KMS-11 (cell line): ENCODE measurements at regions not wholly inside any gene's neighbourhood (a gene's known extent, or its start where the extent isn't known, plus 50 kb on each side); places are given as distances from the start of the nearest gene placed in this dataset.

Experiments used
- H2AFZ ChIP-seq: fragments of 200-600 bp; sonication (generic); 2 replicates; pipeline ENCODE4 v1.6.1; 2016; ENCODE audit warnings: antibody characterized with exemption, mixed run types, low read depth
- H3K27ac ChIP-seq: fragments of 200-600 bp; sonication (generic); 2 replicates; pipeline ENCODE4 v1.6.1; 2016; ENCODE audit warnings: mild to moderate bottlenecking, mixed run types
- H3K27me3 ChIP-seq: fragments of 200-600 bp; sonication (generic); 2 replicates; pipeline ENCODE4 v1.6.1; 2017; ENCODE audit warnings: mild to moderate bottlenecking, low read depth, mixed run types, moderate library complexity; ENCODE audit not compliant: insufficient read depth
- H3K36me3 ChIP-seq: fragments of 200-600 bp; sonication (generic); 2 replicates; pipeline ENCODE4 v1.6.1; 2017; ENCODE audit warnings: mild to moderate bottlenecking, mixed run types; ENCODE audit not compliant: insufficient read depth
- H3K4me1 ChIP-seq: fragments of 200-600 bp; sonication (generic); 2 replicates; pipeline ENCODE4 v1.6.1; 2016; ENCODE audit warnings: mild to moderate bottlenecking, low read depth, mixed run types; ENCODE audit not compliant: poor library complexity, severe bottlenecking
- H3K4me2 ChIP-seq: fragments of 200-600 bp; sonication (generic); 2 replicates; pipeline ENCODE4 v1.7.0; 2016; ENCODE audit warnings: mild to moderate bottlenecking, mixed run types
- H3K4me3 ChIP-seq: fragments of 200-600 bp; sonication (generic); IDR thresholded peaks from 2 replicates; pipeline ENCODE4 v1.6.1; 2017; ENCODE audit warnings: low read depth, low read length, mixed read lengths; ENCODE audit not compliant: insufficient read depth
- H3K79me2 ChIP-seq: fragments of 200-600 bp; sonication (generic); 2 replicates; pipeline ENCODE4 v1.6.1; 2016; ENCODE audit warnings: low read depth, mixed run types; ENCODE audit not compliant: insufficient read depth
- H3K9ac ChIP-seq: fragments of 200-600 bp; sonication (generic); 2 replicates; pipeline ENCODE4 v1.6.1; 2016; ENCODE audit warnings: mild to moderate bottlenecking, mixed run types
- H4K20me1 ChIP-seq: fragments of 200-600 bp; sonication (generic); 2 replicates; pipeline ENCODE4 v1.6.1; 2016; ENCODE audit warnings: mild to moderate bottlenecking, mixed run types; ENCODE audit not compliant: insufficient read depth
- CTCF ChIP-seq: fragments of 200-600 bp; sonication (generic); conservative IDR thresholded peaks from 2 replicates; pipeline ENCODE4 v1.6.1; 2017; ENCODE audit warnings: low read depth, mild to moderate bottlenecking, antibody characterized with exemption, low read length, moderate library complexity, mixed read lengths

GRCh38 chr15:62561059-62561519 lies 396.0 kb upstream of the C2CD4B start:
- Histone ChIP-seq H3K9ac (no peak overlapping the region), H3K4me2 (no peak overlapping the region), H3K4me3 (no peak overlapping the region), H3K4me1 (no peaks in the 10 kb centered on the region), H3K27ac (no peak overlapping the region), H4K20me1 (no peaks in the 10 kb centered on the region), H3K36me3 (no peaks in the 10 kb centered on the region), H3K27me3 (no peaks in the 10 kb centered on the region), H2AFZ (no peak overlapping the region), H3K79me2 (no peaks in the 10 kb centered on the region)
- no peak for TF ChIP-seq CTCF

DNA sequence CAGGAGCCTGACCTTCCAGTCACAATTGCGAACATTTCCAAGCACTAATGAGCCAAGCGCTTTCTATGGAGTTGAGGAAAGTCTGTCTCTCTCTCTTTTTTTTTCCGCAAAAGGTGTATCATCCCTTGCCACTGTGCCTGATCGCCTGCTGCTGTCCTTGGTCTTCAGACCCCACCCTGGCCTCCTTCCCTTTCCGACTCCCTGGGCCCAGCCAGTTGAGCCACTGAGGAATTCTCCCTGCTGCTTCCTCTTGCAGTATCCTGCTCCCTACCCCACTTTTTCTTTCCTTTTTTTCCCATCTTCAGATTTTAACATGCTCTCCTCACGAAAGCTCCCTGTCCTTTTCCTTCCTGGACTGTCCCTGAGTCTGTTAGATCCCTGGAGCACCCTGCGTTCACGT lies 396.5 kb upstream of the C2CD4B start:
- Histone ChIP-seq H3K4me1 (no peaks in the 10 kb centered on the region), H3K27ac (no peak overlapping the region), H2AFZ (no peak overlapping the region), H3K27me3 (no peaks in the 10 kb centered on the region), H3K4me3 (no peak overlapping the region), H3K36me3 (no peaks in the 10 kb centered on the region), H3K4me2 (no peak overlapping the region), H3K9ac (no peak overlapping the region), H3K79me2 (no peaks in the 10 kb centered on the region), H4K20me1 (no peaks in the 10 kb centered on the region)
- TF ChIP-seq CTCF = no peak

DNA sequence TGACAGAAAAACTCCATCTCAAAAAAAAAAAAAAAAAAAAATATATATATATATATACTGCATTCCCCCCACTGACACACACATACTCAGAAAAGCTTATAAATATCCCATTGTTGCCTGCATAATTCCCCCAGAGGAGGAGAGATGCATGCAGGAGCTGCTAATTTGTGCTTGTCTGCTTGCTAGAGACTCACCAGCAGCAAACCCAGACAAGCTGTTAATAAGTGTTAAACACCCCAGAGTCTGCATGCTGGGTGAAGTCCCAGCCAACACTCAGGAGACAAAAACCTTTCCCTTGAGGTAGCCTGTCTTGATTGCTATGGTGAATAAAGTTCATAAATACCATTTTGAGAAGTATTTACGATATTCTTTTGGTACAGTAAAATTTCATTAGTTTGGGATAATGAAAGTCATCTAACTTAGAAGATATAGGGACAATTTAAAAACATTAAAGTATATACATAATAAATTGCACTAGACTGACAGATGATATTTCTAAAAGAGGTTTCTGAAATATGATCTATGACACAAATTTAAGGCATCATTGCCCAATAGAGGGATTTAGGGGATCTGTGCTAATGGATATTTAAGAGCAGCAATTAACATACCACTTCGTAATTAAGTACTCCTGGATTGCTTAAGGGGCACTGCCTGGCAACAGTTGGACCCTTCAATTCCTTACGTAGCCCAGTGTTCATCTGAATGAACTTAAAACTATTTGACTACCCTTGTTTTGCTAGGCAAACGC lies 400.0 kb upstream of the C2CD4B start:
- no peak overlapping the region for H3K4me2 ChIP-seq
- H3K36me3 ChIP-seq = no peaks in the 10 kb centered on the region
- TF ChIP-seq CTCF = no peak
- H3K27me3 ChIP-seq = no peaks in the 10 kb centered on the region
- no peaks in the 10 kb centered on the region for H3K79me2 ChIP-seq
- no peak overlapping the region for H3K4me3 ChIP-seq
- no peaks in the 10 kb centered on the region for H3K4me1 ChIP-seq
- no peak overlapping the region for H2AFZ ChIP-seq
- no peak overlapping the region for H3K9ac ChIP-seq
- H4K20me1 ChIP-seq = no peaks in the 10 kb centered on the region
- no peak overlapping the region for H3K27ac ChIP-seq

GRCh38 chr15:62565634-62566026 lies 400.5 kb upstream of the C2CD4B start:
- no peak overlapping the region for H2AFZ ChIP-seq
- no peaks in the 10 kb centered on the region for H4K20me1 ChIP-seq
- H3K4me1 ChIP-seq = no peaks in the 10 kb centered on the region
- H3K4me3 ChIP-seq = no peak overlapping the region
- no peak overlapping the region for H3K4me2 ChIP-seq
- no peaks in the 10 kb centered on the region for H3K79me2 ChIP-seq
- no peaks in the 10 kb centered on the region for H3K36me3 ChIP-seq
- no peak for TF ChIP-seq CTCF
- H3K9ac ChIP-seq = no peak overlapping the region
- no peaks in the 10 kb centered on the region for H3K27me3 ChIP-seq
- H3K27ac ChIP-seq = no peak overlapping the region
